Endodermal cell (in vitro differentiated cells): ENCODE measurements at regions not wholly inside any gene's neighbourhood (a gene's known extent, or its start where the extent isn't known, plus 50 kb on each side); places are given as distances from the start of the nearest gene placed in this dataset.

ENCODE experiments used
- DNase-seq: peaks from one replicate; pipeline ENCODE4 v3.0.0-alpha.2; 2017
- H3K27ac ChIP-seq: 2 replicates; pipeline ENCODE4 v1.5.1; 2013; ENCODE audit warnings: mild to moderate bottlenecking, low read depth, low read length, moderate library complexity
- H3K27me3 ChIP-seq: 2 replicates; pipeline ENCODE4 v1.6.1; 2013; ENCODE audit warnings: mild to moderate bottlenecking, low read length, moderate library complexity; ENCODE audit not compliant: insufficient read depth, control insufficient read depth, poor library complexity, severe bottlenecking
- H3K36me3 ChIP-seq: 2 replicates; pipeline ENCODE4 v1.7.0; 2013; ENCODE audit warnings: mild to moderate bottlenecking, low read length, moderate library complexity; ENCODE audit not compliant: control insufficient read depth, insufficient read depth
- H3K4me1 ChIP-seq: one replicate; pipeline ENCODE4 v1.7.0; 2013; ENCODE audit warnings: low read length; ENCODE audit not compliant: control insufficient read depth, insufficient read depth
- H3K4me3 ChIP-seq: 2 replicates; pipeline ENCODE4 v1.5.1; 2013; ENCODE audit warnings: mild to moderate bottlenecking, low read length, moderate library complexity
- H3K9ac ChIP-seq: 2 replicates; pipeline ENCODE4 v1.6.1; 2013; ENCODE audit warnings: mild to moderate bottlenecking, low read length, moderate library complexity; ENCODE audit not compliant: poor library complexity, severe bottlenecking; ENCODE audit errors: extremely low read depth
- H3K9me3 ChIP-seq: 2 replicates; pipeline ENCODE4 v1.6.1; 2013; ENCODE audit warnings: mild to moderate bottlenecking, low read length, moderate library complexity; ENCODE audit not compliant: control insufficient read depth
- H3K27ac Mint-ChIP-seq: 2 replicates; pipeline ENCODE4 v1.8.0; 2020; ENCODE audit warnings: mixed read lengths
- H3K27me3 Mint-ChIP-seq: 2 replicates; pipeline ENCODE4 v1.8.0; 2021; ENCODE audit warnings: mild to moderate bottlenecking, mixed read lengths; ENCODE audit not compliant: insufficient read depth
- H3K36me3 Mint-ChIP-seq: 2 replicates; pipeline ENCODE4 v1.8.0; 2020; ENCODE audit warnings: low read depth, mixed read lengths
- H3K4me1 Mint-ChIP-seq: 2 replicates; pipeline ENCODE4 v1.8.0; 2020; ENCODE audit warnings: mixed read lengths
- H3K4me3 Mint-ChIP-seq: 2 replicates; pipeline ENCODE4 v1.8.0; 2020; ENCODE audit warnings: mild to moderate bottlenecking, moderate library complexity, mixed read lengths
- H3K9me3 Mint-ChIP-seq: 2 replicates; pipeline ENCODE4 v1.8.0; 2020; ENCODE audit warnings: mild to moderate bottlenecking, mixed read lengths
- WGBS, 2 experiments: methylation state at CpG; one replicate each; pipeline versions ENCODE4 v1.1.5 to v1.1.7; 2013; ENCODE audit warnings: missing lambda C conversion rate in 2 of 2, mixed read lengths in 1 of 2; ENCODE audit not compliant: insufficient coverage in 1 of 2, insufficient read length in 1 of 2; 5-methylcytosine and 5-hydroxymethylcytosine counted together
- TF ChIP-seq, protein P1 (sequence below): fragments of 200-600 bp; sonication (generic); conservative IDR thresholded peaks from 2 replicates; pipeline ENCODE4 v1.5.0; 2021; ENCODE audit warnings: antibody characterized with exemption, mild to moderate bottlenecking

DNA sequence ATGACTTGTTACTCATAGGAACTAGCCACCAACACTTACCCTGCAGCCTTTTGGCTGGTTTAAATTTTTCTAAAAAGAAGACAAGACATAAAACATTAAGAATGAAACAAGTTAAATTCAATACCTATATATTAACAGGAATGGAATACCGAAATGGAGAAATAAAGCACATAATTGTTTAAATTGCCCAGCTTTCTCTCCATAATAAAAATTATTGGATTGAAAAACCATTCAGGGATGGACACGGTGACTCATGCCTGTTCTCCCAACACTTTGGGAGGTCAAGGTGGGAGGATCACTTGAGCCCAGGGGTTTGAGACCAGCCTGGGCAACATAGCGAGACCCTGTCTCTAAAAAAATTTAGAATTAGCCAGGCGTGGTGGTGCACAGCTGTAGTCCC is 179.4 kb upstream of the MKLN1 start:
- Histone ChIP-seq H3K9me3 (no peaks in the 10 kb centered on the region), H3K9ac (no peak overlapping the region), H3K27ac (no peak overlapping the region), H3K36me3 (no peaks in the 10 kb centered on the region), H3K4me1 (no peaks in the 10 kb centered on the region), H3K4me3 (no peak overlapping the region), H3K27me3 (no peaks in the 10 kb centered on the region)
- TF ChIP-seq, protein P1, sequence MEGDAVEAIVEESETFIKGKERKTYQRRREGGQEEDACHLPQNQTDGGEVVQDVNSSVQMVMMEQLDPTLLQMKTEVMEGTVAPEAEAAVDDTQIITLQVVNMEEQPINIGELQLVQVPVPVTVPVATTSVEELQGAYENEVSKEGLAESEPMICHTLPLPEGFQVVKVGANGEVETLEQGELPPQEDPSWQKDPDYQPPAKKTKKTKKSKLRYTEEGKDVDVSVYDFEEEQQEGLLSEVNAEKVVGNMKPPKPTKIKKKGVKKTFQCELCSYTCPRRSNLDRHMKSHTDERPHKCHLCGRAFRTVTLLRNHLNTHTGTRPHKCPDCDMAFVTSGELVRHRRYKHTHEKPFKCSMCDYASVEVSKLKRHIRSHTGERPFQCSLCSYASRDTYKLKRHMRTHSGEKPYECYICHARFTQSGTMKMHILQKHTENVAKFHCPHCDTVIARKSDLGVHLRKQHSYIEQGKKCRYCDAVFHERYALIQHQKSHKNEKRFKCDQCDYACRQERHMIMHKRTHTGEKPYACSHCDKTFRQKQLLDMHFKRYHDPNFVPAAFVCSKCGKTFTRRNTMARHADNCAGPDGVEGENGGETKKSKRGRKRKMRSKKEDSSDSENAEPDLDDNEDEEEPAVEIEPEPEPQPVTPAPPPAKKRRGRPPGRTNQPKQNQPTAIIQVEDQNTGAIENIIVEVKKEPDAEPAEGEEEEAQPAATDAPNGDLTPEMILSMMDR, result no peak
- no peak for DNase-seq
- Mint-ChIP-seq H3K9me3 (no peaks in the 10 kb centered on the region), H3K27ac (no peak overlapping the region), H3K4me3 (no peak overlapping the region), H3K36me3 (no peaks in the 10 kb centered on the region), H3K27me3 (no peaks in the 10 kb centered on the region), H3K4me1 (peaks cover 2% of the 10 kb centered on the region)
- 95 to 96% methylated on average over 3 to 4 of the region's 4 CpGs for WGBS, 2 experiments

DNA sequence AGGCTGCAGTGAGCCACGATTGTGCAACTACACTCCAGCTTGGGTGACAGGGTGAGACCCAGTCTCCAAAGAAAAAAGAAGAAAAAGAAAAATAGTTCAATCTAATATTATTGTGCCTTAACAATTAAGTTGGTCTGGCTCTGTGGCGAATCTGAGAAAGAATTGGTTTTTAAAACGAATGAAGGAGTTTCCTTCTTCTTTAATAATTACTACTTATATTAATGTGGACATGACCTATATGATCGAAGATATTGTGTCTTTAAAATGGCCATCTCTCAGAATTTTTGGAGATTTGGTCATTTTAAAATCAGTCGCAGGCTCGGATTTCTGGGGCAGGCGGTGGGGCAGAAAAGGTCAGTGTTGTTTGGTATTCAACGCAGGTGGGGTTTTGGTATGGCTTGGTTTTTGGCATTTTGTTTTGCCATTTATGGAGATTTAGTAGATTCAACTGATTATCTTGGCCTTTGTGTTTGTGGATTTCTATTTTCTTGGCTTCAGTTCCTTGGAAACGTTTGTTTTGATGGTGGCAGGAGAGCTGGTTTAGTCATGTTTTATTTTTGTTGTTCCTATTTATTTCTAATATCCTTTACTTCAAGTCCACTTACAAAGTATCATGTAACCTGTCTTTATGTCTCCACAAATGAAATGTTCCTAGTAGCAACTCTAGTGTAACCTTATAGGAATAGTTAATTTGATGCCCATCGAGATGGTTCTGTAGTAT is 178.8 kb upstream of the MKLN1 start:
- Histone ChIP-seq H3K9ac (no peak overlapping the region), H3K27me3 (no peaks in the 10 kb centered on the region), H3K9me3 (no peaks in the 10 kb centered on the region), H3K4me1 (no peaks in the 10 kb centered on the region), H3K36me3 (no peaks in the 10 kb centered on the region), H3K27ac (no peak overlapping the region), H3K4me3 (no peak overlapping the region)
- WGBS, 2 experiments, result 87 to 100% methylated on average over 4 to 8 of the region's 10 CpGs
- H3K9me3 Mint-ChIP-seq, result no peaks in the 10 kb centered on the region
- peaks cover 2% of the 10 kb centered on the region for H3K4me1 Mint-ChIP-seq
- H3K27ac Mint-ChIP-seq, result no peak overlapping the region
- no peak overlapping the region for H3K4me3 Mint-ChIP-seq
- H3K27me3 Mint-ChIP-seq, result no peaks in the 10 kb centered on the region
- no peaks in the 10 kb centered on the region for H3K36me3 Mint-ChIP-seq
- no peak for DNase-seq
- TF ChIP-seq, protein P1, result no peak

DNA sequence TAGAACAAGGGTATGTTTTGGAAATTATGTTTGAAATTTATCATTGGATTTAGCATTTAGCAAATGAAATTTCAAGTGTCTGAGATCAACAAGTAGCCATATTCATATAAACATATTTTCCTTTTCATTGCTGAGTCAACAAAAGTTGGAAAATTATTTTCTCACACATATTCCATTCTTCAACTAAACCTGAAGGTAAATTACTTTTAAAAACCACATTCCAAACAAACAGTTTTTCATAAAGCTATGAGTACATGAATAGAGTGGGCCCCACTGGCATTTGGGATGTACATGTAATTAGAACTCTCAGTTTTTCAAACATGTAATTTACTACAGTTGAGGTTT is 178.3 kb upstream of the MKLN1 start:
- H3K4me3 Mint-ChIP-seq, result no peak overlapping the region
- no peaks in the 10 kb centered on the region for H3K36me3 Mint-ChIP-seq
- no peaks in the 10 kb centered on the region for H3K27me3 Mint-ChIP-seq
- TF ChIP-seq, protein P1, result no peak
- DNase-seq, result no peak
- Histone ChIP-seq H3K9ac (no peak overlapping the region), H3K27me3 (no peaks in the 10 kb centered on the region), H3K4me1 (no peaks in the 10 kb centered on the region), H3K4me3 (no peak overlapping the region), H3K27ac (no peak overlapping the region), H3K36me3 (no peaks in the 10 kb centered on the region), H3K9me3 (no peaks in the 10 kb centered on the region)
- H3K4me1 Mint-ChIP-seq, result peaks cover 2% of the 10 kb centered on the region
- H3K27ac Mint-ChIP-seq, result no peak overlapping the region
- H3K9me3 Mint-ChIP-seq, result no peaks in the 10 kb centered on the region
